Neural cell (in vitro differentiated cells): ENCODE measurements at regions not wholly inside any gene's neighbourhood (a gene's known extent, or its start where the extent isn't known, plus 50 kb on each side); places are given as distances from the start of the nearest gene placed in this dataset.

Experiments
- H2AFZ ChIP-seq: fragments of 200-600, 300-800 bp; sonication (generic), shearing (Covaris generic); 2 replicates; pipeline ENCODE4 v1.6.0; 2014; ENCODE audit warnings: low read depth, mild to moderate bottlenecking, antibody characterized with exemption, low read length, moderate library complexity
- H3F3A ChIP-seq: fragments of 200-600 bp; shearing (Covaris generic); 2 replicates; pipeline ENCODE4 v1.6.1; 2016; ENCODE audit warnings: mild to moderate bottlenecking, moderate library complexity, mixed read lengths, antibody characterized with exemption, low read length; ENCODE audit not compliant: insufficient read depth, poor library complexity, severe bottlenecking
- H3K27ac ChIP-seq: fragments of 200-600, 300-800 bp; sonication (generic), shearing (Covaris generic); 2 replicates; pipeline ENCODE4 v1.5.1; 2014; ENCODE audit warnings: mild to moderate bottlenecking, low read length, moderate library complexity
- H3K27me3 ChIP-seq: fragments of 300-800, 200-600 bp; sonication (generic), shearing (Covaris generic); 2 replicates; pipeline ENCODE4 v1.6.0; 2014; ENCODE audit warnings: mild to moderate bottlenecking, low read depth, low read length, moderate library complexity; ENCODE audit not compliant: insufficient read depth
- H3K36me3 ChIP-seq: fragments of 300-800, 200-600 bp; sonication (generic), shearing (Covaris generic); 2 replicates; pipeline ENCODE4 v1.5.1; 2014; ENCODE audit warnings: mild to moderate bottlenecking, antibody characterized with exemption, low read length, moderate library complexity; ENCODE audit not compliant: insufficient read depth
- H3K4me2 ChIP-seq: fragments of 300-800, 200-600 bp; sonication (generic), shearing (Covaris generic); 2 replicates; pipeline ENCODE4 v1.6.0; 2014; ENCODE audit warnings: mild to moderate bottlenecking, low read length
- H3K4me3 ChIP-seq: fragments of 300-800, 200-600 bp; sonication (generic), shearing (Covaris generic); 2 replicates; pipeline ENCODE4 v1.5.1; 2014; ENCODE audit warnings: mild to moderate bottlenecking, low read length, moderate library complexity
- H3K79me2 ChIP-seq: fragments of 200-600 bp; shearing (Covaris generic); replicated peaks from 2 replicates; pipeline ENCODE4 v1.6.0; 2014; ENCODE audit warnings: mild to moderate bottlenecking, low read length, moderate library complexity; ENCODE audit not compliant: insufficient read depth
- H3K9ac ChIP-seq: fragments of 300-800, 200-600 bp; sonication (generic), shearing (Covaris generic); 2 replicates; pipeline ENCODE4 v1.6.1; 2016; ENCODE audit warnings: mild to moderate bottlenecking, low read length, mixed read lengths
- H3K9me2 ChIP-seq: fragments of 200-600 bp; shearing (Covaris generic); 2 replicates; pipeline ENCODE4 v1.6.1; 2016; ENCODE audit warnings: mild to moderate bottlenecking, low read length, mixed read lengths; ENCODE audit not compliant: insufficient read depth
- H3K9me3 ChIP-seq: fragments of 200-600, 300-800 bp; sonication (generic), shearing (Covaris generic); 2 replicates; pipeline ENCODE4 v1.6.1; 2016; ENCODE audit warnings: mild to moderate bottlenecking, mixed run types, low read length, moderate library complexity, mixed read lengths
- H4K20me1 ChIP-seq: fragments of 200-600 bp; shearing (Covaris generic); 2 replicates; pipeline ENCODE4 v1.6.1; 2016; ENCODE audit warnings: mild to moderate bottlenecking, mixed run types; ENCODE audit not compliant: insufficient read depth
- EP300 ChIP-seq: fragments of 450-650 bp; conservative IDR thresholded peaks from 2 replicates; pipeline ENCODE4 v1.6.1; 2014; ENCODE audit warnings: antibody characterized with exemption, mild to moderate bottlenecking, moderate library complexity; ENCODE audit not compliant: poor library complexity, severe bottlenecking
- EZH2 ChIP-seq: fragments of 200-600, 300-800 bp; shearing (Covaris generic), sonication (generic); IDR thresholded peaks from 2 replicates; pipeline ENCODE4 v1.6.1; 2014; ENCODE audit warnings: antibody characterized with exemption, low read length, borderline replicate concordance, mild to moderate bottlenecking; ENCODE audit not compliant: insufficient read depth, poor library complexity, severe bottlenecking
- MXI1 ChIP-seq: fragments of 450-650 bp; conservative IDR thresholded peaks from 2 replicates; pipeline ENCODE4 v1.6.1; 2014; ENCODE audit warnings: antibody characterized with exemption, mild to moderate bottlenecking; ENCODE audit not compliant: poor library complexity, severe bottlenecking
- POLR2AphosphoS5 ChIP-seq: IDR thresholded peaks from 2 replicates; pipeline ENCODE4 v1.6.1; 2012
- RAD21 ChIP-seq: fragments of 450-650 bp; conservative IDR thresholded peaks from 2 replicates; pipeline ENCODE4 v1.6.1; 2014; ENCODE audit warnings: antibody characterized with exemption, mild to moderate bottlenecking, moderate library complexity
- TAF1 ChIP-seq: IDR thresholded peaks from 2 replicates; pipeline ENCODE4 v1.6.1; 2012; ENCODE audit warnings: low read depth
- TF ChIP-seq, protein P1 (sequence below): fragments of 450-650 bp; IDR thresholded peaks from 2 replicates; pipeline ENCODE4 v1.5.1; 2014; ENCODE audit warnings: antibody characterized with exemption, mild to moderate bottlenecking, moderate library complexity; ENCODE audit not compliant: poor library complexity, severe bottlenecking
- TF ChIP-seq, protein P2 (sequence below): IDR thresholded peaks from 2 replicates; pipeline ENCODE4 v1.6.1; 2012; ENCODE audit warnings: borderline replicate concordance

DNA sequence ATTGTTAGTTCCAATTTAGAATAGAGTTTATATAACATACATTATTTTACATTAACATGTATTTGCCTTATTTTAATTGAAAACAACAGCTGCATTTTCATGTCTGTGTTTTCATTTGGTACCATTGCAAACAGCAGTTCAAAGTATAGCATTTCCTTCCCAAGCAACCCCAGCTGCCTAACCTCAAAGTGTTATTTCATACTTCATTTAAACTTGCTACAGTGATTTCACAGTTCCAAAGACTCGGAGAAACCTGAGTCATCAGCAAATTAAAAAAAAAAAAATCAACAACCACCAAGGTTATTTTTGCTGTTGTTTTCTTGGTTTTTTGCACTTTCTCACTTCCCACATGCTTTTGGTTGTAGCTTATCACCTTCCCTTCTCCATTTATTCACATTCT lies 236.5 kb upstream of the SPHKAP start:
- H3K79me2 ChIP-seq = no peaks in the 10 kb centered on the region
- no peak overlapping the region for H2AFZ ChIP-seq
- H3K9me2 ChIP-seq = no peaks in the 10 kb centered on the region
- H3K27me3 ChIP-seq = no peaks in the 10 kb centered on the region
- H3K36me3 ChIP-seq = no peaks in the 10 kb centered on the region
- no peak overlapping the region for H3K27ac ChIP-seq
- H3K9ac ChIP-seq = no peak overlapping the region
- no peaks in the 10 kb centered on the region for H3K9me3 ChIP-seq
- TF ChIP-seq MXI1 = no peak
- no peak for TF ChIP-seq POLR2AphosphoS5
- no peak for TF ChIP-seq EZH2
- H3F3A ChIP-seq = no peaks in the 10 kb centered on the region
- H3K4me3 ChIP-seq = no peak overlapping the region
- H4K20me1 ChIP-seq = no peaks in the 10 kb centered on the region
- H3K4me2 ChIP-seq = no peak overlapping the region

DNA sequence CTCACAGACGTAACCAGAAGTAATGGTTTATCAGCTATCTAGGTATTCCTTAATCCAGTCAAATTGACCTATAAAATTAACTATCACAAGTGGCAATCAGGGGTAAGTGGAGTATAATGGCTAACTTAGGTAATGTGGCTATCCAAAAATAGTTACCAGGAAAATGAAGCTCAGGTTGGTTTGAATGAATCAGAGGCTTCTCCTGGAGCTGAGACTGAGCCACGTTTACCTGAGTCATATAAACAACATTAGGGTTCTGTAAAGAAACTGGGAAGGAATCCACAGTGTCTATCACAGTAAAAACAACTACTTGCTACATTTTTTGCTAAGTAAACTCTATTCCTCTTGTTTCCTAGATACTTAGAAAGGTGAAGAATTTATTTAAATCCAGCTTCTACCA lies 236.0 kb upstream of the SPHKAP start:
- H3K9me3 ChIP-seq = no peaks in the 10 kb centered on the region
- H3K4me2 ChIP-seq = no peak overlapping the region
- no peaks in the 10 kb centered on the region for H3K27me3 ChIP-seq
- no peak overlapping the region for H3K4me3 ChIP-seq
- TF ChIP-seq POLR2AphosphoS5 (no peak), EZH2 (no peak), TAF1 (no peak), EP300 (no peak), RAD21 (no peak)
- TF ChIP-seq, protein P1, sequence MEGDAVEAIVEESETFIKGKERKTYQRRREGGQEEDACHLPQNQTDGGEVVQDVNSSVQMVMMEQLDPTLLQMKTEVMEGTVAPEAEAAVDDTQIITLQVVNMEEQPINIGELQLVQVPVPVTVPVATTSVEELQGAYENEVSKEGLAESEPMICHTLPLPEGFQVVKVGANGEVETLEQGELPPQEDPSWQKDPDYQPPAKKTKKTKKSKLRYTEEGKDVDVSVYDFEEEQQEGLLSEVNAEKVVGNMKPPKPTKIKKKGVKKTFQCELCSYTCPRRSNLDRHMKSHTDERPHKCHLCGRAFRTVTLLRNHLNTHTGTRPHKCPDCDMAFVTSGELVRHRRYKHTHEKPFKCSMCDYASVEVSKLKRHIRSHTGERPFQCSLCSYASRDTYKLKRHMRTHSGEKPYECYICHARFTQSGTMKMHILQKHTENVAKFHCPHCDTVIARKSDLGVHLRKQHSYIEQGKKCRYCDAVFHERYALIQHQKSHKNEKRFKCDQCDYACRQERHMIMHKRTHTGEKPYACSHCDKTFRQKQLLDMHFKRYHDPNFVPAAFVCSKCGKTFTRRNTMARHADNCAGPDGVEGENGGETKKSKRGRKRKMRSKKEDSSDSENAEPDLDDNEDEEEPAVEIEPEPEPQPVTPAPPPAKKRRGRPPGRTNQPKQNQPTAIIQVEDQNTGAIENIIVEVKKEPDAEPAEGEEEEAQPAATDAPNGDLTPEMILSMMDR = no peak
- TF ChIP-seq, protein P2, sequence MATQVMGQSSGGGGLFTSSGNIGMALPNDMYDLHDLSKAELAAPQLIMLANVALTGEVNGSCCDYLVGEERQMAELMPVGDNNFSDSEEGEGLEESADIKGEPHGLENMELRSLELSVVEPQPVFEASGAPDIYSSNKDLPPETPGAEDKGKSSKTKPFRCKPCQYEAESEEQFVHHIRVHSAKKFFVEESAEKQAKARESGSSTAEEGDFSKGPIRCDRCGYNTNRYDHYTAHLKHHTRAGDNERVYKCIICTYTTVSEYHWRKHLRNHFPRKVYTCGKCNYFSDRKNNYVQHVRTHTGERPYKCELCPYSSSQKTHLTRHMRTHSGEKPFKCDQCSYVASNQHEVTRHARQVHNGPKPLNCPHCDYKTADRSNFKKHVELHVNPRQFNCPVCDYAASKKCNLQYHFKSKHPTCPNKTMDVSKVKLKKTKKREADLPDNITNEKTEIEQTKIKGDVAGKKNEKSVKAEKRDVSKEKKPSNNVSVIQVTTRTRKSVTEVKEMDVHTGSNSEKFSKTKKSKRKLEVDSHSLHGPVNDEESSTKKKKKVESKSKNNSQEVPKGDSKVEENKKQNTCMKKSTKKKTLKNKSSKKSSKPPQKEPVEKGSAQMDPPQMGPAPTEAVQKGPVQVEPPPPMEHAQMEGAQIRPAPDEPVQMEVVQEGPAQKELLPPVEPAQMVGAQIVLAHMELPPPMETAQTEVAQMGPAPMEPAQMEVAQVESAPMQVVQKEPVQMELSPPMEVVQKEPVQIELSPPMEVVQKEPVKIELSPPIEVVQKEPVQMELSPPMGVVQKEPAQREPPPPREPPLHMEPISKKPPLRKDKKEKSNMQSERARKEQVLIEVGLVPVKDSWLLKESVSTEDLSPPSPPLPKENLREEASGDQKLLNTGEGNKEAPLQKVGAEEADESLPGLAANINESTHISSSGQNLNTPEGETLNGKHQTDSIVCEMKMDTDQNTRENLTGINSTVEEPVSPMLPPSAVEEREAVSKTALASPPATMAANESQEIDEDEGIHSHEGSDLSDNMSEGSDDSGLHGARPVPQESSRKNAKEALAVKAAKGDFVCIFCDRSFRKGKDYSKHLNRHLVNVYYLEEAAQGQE = no peak
- no peak overlapping the region for H3K9ac ChIP-seq
- no peaks in the 10 kb centered on the region for H4K20me1 ChIP-seq
- no peak overlapping the region for H3K27ac ChIP-seq
- no peaks in the 10 kb centered on the region for H3F3A ChIP-seq
- H3K9me2 ChIP-seq = no peaks in the 10 kb centered on the region
- no peak overlapping the region for H2AFZ ChIP-seq
- H3K79me2 ChIP-seq = no peaks in the 10 kb centered on the region
- no peaks in the 10 kb centered on the region for H3K36me3 ChIP-seq

DNA sequence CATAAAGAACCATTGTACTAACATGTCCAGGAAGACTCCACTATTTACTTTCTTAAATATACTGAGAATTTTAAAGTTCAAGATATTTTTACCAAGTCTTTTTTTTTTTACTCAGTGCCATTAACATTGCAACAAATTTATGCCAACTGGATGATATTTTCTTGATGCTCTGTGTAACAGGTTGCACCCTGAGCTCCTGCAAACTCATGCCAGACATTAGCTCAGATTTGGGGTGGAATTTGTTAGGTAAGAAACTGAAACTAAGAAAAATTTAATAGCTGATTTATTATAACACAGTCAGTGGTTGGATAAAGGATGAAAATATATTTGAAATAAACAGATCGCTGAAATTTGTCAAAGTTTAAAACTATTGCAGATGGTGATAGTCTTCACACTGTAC lies 228.6 kb upstream of the SPHKAP start:
- H3K9me3 ChIP-seq = no peaks in the 10 kb centered on the region
- H3K79me2 ChIP-seq = no peaks in the 10 kb centered on the region
- H3K27me3 ChIP-seq = no peaks in the 10 kb centered on the region
- no peaks in the 10 kb centered on the region for H3K9me2 ChIP-seq
- no peak overlapping the region for H3K9ac ChIP-seq
- TF ChIP-seq EP300 (no peak), RAD21 (no peak)
- TF ChIP-seq, protein P2 = no peak
- H3F3A ChIP-seq = peaks cover 4% of the 10 kb centered on the region
- no peak overlapping the region for H2AFZ ChIP-seq
- H3K36me3 ChIP-seq = no peaks in the 10 kb centered on the region
- H3K27ac ChIP-seq = no peak overlapping the region
- no peaks in the 10 kb centered on the region for H4K20me1 ChIP-seq
- no peak overlapping the region for H3K4me2 ChIP-seq
- no peak overlapping the region for H3K4me3 ChIP-seq
